H1 (cell line): ENCODE measurements at regions not wholly inside any gene's neighbourhood (a gene's known extent, or its start where the extent isn't known, plus 50 kb on each side); places are given as distances from the start of the nearest gene placed in this dataset.

Experiments
- CTCF ChIA-PET: fragments of 300-600 bp; sonication (Branson Sonifier 250); formaldehyde crosslinking; loops from one replicate; lab custom pipeline; 2021; ENCODE audit not compliant: partially characterized antibody; lab: Charles Lee
- POLR2A ChIA-PET: fragments of 300-600 bp; sonication (Branson Sonifier 250); formaldehyde crosslinking; loops from one replicate; lab custom pipeline; 2021; ENCODE audit warnings: inconsistent platforms; ENCODE audit not compliant: partially characterized antibody; lab: Charles Lee
- DNase-seq, 2 experiments: peaks; one replicate each; pipeline versions ENCODE4 v3.0.0 to v3.0.0-alpha.2; 2010 to 2022; ENCODE audit warnings: low spot score in 2 of 2, low read depth in 1 of 2, mixed read lengths in 1 of 2
- FAIRE-seq: peaks from 2 replicates; lab custom pipeline; 2011; peaks lifted over from hg19 to GRCh38; lab: Jason Lieb, UNC
- H2AFZ ChIP-seq: 2 replicates; pipeline ENCODE4 v1.8.1; 2012; ENCODE audit warnings: low read length, inconsistent platforms
- H2AK5ac ChIP-seq: 2 replicates; pipeline ENCODE4 v1.6.1; 2013; ENCODE audit warnings: low read depth, low read length
- H2BK120ac ChIP-seq: replicated peaks from 2 replicates; pipeline ENCODE3; 2013; ENCODE audit warnings: low read depth, low read length, inconsistent platforms
- H2BK12ac ChIP-seq: 2 replicates; pipeline ENCODE4 v1.6.1; 2013; ENCODE audit warnings: low read depth, low read length
- H2BK15ac ChIP-seq: 2 replicates; pipeline ENCODE4 v1.6.1; 2013; ENCODE audit warnings: low read length
- H2BK20ac ChIP-seq: 2 replicates; pipeline ENCODE4 v1.6.1; 2013; ENCODE audit warnings: low read length
- H2BK5ac ChIP-seq: 2 replicates; pipeline ENCODE4 v1.6.1; 2013; ENCODE audit warnings: low read depth, low read length
- H3K14ac ChIP-seq: 2 replicates; pipeline ENCODE4 v1.6.1; 2013; ENCODE audit warnings: inconsistent platforms; ENCODE audit not compliant: insufficient read length
- H3K18ac ChIP-seq: 2 replicates; pipeline ENCODE4 v1.6.1; 2013; ENCODE audit warnings: low read length; ENCODE audit errors: extremely low read depth
- H3K23ac ChIP-seq: 2 replicates; pipeline ENCODE4 v1.6.1; 2013; ENCODE audit warnings: inconsistent platforms; ENCODE audit not compliant: insufficient read length
- H3K23me2 ChIP-seq: 2 replicates; pipeline ENCODE4 v1.6.1; 2013; ENCODE audit warnings: low read depth, low read length
- H3K27ac ChIP-seq: 2 replicates; pipeline ENCODE4 v1.6.1; 2011; ENCODE audit warnings: low read depth, low read length, inconsistent platforms
- H3K27me3 ChIP-seq, 4 experiments: replicated peaks in 1 of 4; 1 replicate in 1 of 4; 2 replicates in 3 of 4; pipeline versions ENCODE4 v1.6.1 to v1.8.1; 2011 to 2013; ENCODE audit warnings: low read length in 3 of 4, mild to moderate bottlenecking in 3 of 4, inconsistent platforms in 2 of 4, mixed read lengths in 2 of 4, moderate library complexity in 1 of 4; ENCODE audit not compliant: control insufficient read depth in 3 of 4, insufficient read depth in 3 of 4; ENCODE audit errors: extremely low read depth in 1 of 4
- H3K36me3 ChIP-seq, 4 experiments: 2 replicates each; pipeline versions ENCODE4 v1.6.1 to v1.8.1; 2011 to 2013; ENCODE audit warnings: mild to moderate bottlenecking in 4 of 4, low read length in 3 of 4, moderate library complexity in 2 of 4, control low read depth in 1 of 4, inconsistent platforms in 1 of 4; ENCODE audit not compliant: insufficient read depth in 4 of 4, control insufficient read depth in 2 of 4
- H3K4ac ChIP-seq: replicated peaks from 2 replicates; pipeline ENCODE3; 2013; ENCODE audit warnings: low read length, low read depth, mixed read lengths, inconsistent platforms; ENCODE audit not compliant: insufficient read length
- H3K4me1 ChIP-seq, 4 experiments: replicated peaks in 1 of 4; 1 replicate in 1 of 4; 2 replicates in 3 of 4; pipeline versions ENCODE4 v1.6.1 to v1.8.1; 2011 to 2013; ENCODE audit warnings: low read length in 3 of 4, inconsistent platforms in 2 of 4, mixed read lengths in 1 of 4; ENCODE audit not compliant: insufficient read depth in 4 of 4, control insufficient read depth in 3 of 4
- H3K4me2 ChIP-seq, 2 experiments: 2 replicates each; pipeline versions ENCODE4 v1.6.1 to v1.8.1; 2011 to 2013; ENCODE audit warnings: low read depth in 2 of 2, low read length in 2 of 2, control low read depth in 1 of 2, inconsistent platforms in 1 of 2, mild to moderate bottlenecking in 1 of 2; ENCODE audit not compliant: insufficient read depth in 1 of 2
- H3K4me3 ChIP-seq, 4 experiments: fragments of 200-600, 300-600 bp in 1 of 4; sonication (generic), shearing (Covaris generic), sonication (Bioruptor Twin) in 1 of 4; 2 replicates each; pipeline versions ENCODE4 v1.5.1 to v1.8.1; 2011 to 2016; ENCODE audit warnings: low read length in 4 of 4, low read depth in 3 of 4, control low read depth in 2 of 4, inconsistent platforms in 2 of 4, mild to moderate bottlenecking in 2 of 4, mixed read lengths in 1 of 4, moderate library complexity in 1 of 4; ENCODE audit not compliant: insufficient read depth in 2 of 4; ENCODE audit errors: extremely low read depth in 1 of 4
- H3K56ac ChIP-seq: replicated peaks from 2 replicates; pipeline ENCODE3; 2013; ENCODE audit warnings: low read depth, mild to moderate bottlenecking, mixed read lengths, low read length, inconsistent platforms; ENCODE audit not compliant: insufficient read length
- H3K79me1 ChIP-seq: 2 replicates; pipeline ENCODE4 v1.6.1; 2013; ENCODE audit warnings: low read depth, low read length, control low read depth
- H3K79me2 ChIP-seq, 2 experiments: 2 replicates each; pipeline versions ENCODE4 v1.6.1 to v1.8.1; 2012 to 2013; ENCODE audit warnings: low read length in 2 of 2, mild to moderate bottlenecking in 2 of 2, inconsistent platforms in 1 of 2; ENCODE audit not compliant: insufficient read depth in 2 of 2, control insufficient read depth in 1 of 2
- H3K9ac ChIP-seq, 4 experiments: replicated peaks in 1 of 4; 1 replicate in 1 of 4; 2 replicates in 3 of 4; pipeline versions ENCODE4 v1.6.1 to v1.8.1; 2011 to 2013; ENCODE audit warnings: low read depth in 3 of 4, low read length in 3 of 4, control low read depth in 2 of 4, mild to moderate bottlenecking in 2 of 4, moderate library complexity in 2 of 4, inconsistent platforms in 1 of 4; ENCODE audit errors: extremely low read depth in 1 of 4
- H3K9me3 ChIP-seq, 2 experiments: 2 replicates each; pipeline versions ENCODE4 v1.6.1 to v1.8.1; 2012 to 2013; ENCODE audit warnings: mild to moderate bottlenecking in 2 of 2, moderate library complexity in 2 of 2, control low read depth in 1 of 2, inconsistent platforms in 1 of 2, low read depth in 1 of 2, low read length in 1 of 2, mixed read lengths in 1 of 2; ENCODE audit not compliant: insufficient read depth in 2 of 2
- H4K20me1 ChIP-seq, 2 experiments: replicated peaks in 1 of 2; 2 replicates each; pipeline versions ENCODE3 to v1.8.1; 2011 to 2013; ENCODE audit warnings: inconsistent platforms in 2 of 2, low read length in 2 of 2, mild to moderate bottlenecking in 1 of 2; ENCODE audit not compliant: insufficient read depth in 2 of 2, control insufficient read depth in 1 of 2
- H4K5ac ChIP-seq: 2 replicates; pipeline ENCODE4 v1.6.1; 2013; ENCODE audit warnings: low read length, low read depth, mixed read lengths, inconsistent platforms; ENCODE audit not compliant: insufficient read length
- H4K8ac ChIP-seq: 2 replicates; pipeline ENCODE4 v1.8.0; 2013; ENCODE audit warnings: mild to moderate bottlenecking, moderate library complexity, low read length, inconsistent platforms; ENCODE audit not compliant: insufficient read depth; ENCODE audit errors: extremely low read depth
- H4K91ac ChIP-seq: replicated peaks from 2 replicates; pipeline ENCODE3; 2013; ENCODE audit warnings: low read length, mixed read lengths, inconsistent platforms; ENCODE audit not compliant: insufficient read length
- BACH1 ChIP-seq: IDR thresholded peaks from 2 replicates; pipeline ENCODE4 v1.6.1; 2012; ENCODE audit warnings: low read length, improper control_type of control experiment
- CBX8 ChIP-seq: fragments of 300-800, 300-1000 bp; sonication (generic); IDR thresholded peaks from 2 replicates; pipeline ENCODE4 v1.7.1; 2016; ENCODE audit warnings: low read depth, low read length, borderline replicate concordance
- EGR1 ChIP-seq: IDR thresholded peaks from 2 replicates; pipeline ENCODE4 v1.6.1; 2011; ENCODE audit warnings: low read depth, low read length, borderline replicate concordance
- EP300 ChIP-seq, 2 experiments: IDR thresholded peaks; 1 replicate in 1 of 2; 2 replicates in 1 of 2; pipeline ENCODE4 v1.6.1; 2011 to 2012; ENCODE audit warnings: low read depth in 2 of 2, low read length in 2 of 2, mild to moderate bottlenecking in 2 of 2, borderline replicate concordance in 1 of 2, inconsistent platforms in 1 of 2, moderate library complexity in 1 of 2
- FOSL1 ChIP-seq: IDR thresholded peaks from 2 replicates; pipeline ENCODE4 v1.6.1; 2011; ENCODE audit warnings: mild to moderate bottlenecking, low read depth, low read length, moderate library complexity; ENCODE audit not compliant: insufficient read depth
- KDM4A ChIP-seq: IDR thresholded peaks from one replicate; pipeline ENCODE4 v1.7.1; 2012; ENCODE audit warnings: low read depth, mild to moderate bottlenecking, moderate library complexity, low read length, inconsistent platforms; ENCODE audit not compliant: severe bottlenecking
- POLR2AphosphoS5 ChIP-seq: IDR thresholded peaks from 2 replicates; pipeline ENCODE4 v1.6.1; 2011; ENCODE audit warnings: low read depth, low read length
- YY1 ChIP-seq: IDR thresholded peaks from 2 replicates; pipeline ENCODE4 v1.6.1; 2011; ENCODE audit warnings: low read depth, mild to moderate bottlenecking, low read length
- ZNF274 ChIP-seq: IDR thresholded peaks from 2 replicates; pipeline ENCODE4 v1.7.0; 2012; ENCODE audit warnings: low read length, borderline replicate concordance; ENCODE audit errors: extremely low read depth
- WGBS, 2 experiments: shearing (Covaris generic) in 1 of 2; methylation state at CpG; one replicate each; pipeline versions ENCODE4 v1.1.6 to v1.1.7; 2013 to 2015; ENCODE audit warnings: low lambda C conversion rate in 2 of 2, mixed read lengths in 2 of 2, inconsistent platforms in 1 of 2, low coverage in 1 of 2, missing lambda C conversion rate in 1 of 2; ENCODE audit not compliant: insufficient replicate concordance in 2 of 2, insufficient coverage in 1 of 2, insufficient read length in 1 of 2; ENCODE audit errors: extremely low coverage in 1 of 2, missing lambda C conversion rate in 1 of 2; 5-methylcytosine and 5-hydroxymethylcytosine counted together
- TF ChIP-seq, protein P1 (sequence below): IDR thresholded peaks from 2 replicates; pipeline ENCODE4 v1.6.1; 2012; ENCODE audit warnings: inconsistent platforms

- no peak overlapping the region for H3K27ac ChIP-seq
- H2BK120ac ChIP-seq = no peak overlapping the region
- H3K56ac ChIP-seq = no peak overlapping the region
- no peak overlapping the region for H4K91ac ChIP-seq
- H3K4ac ChIP-seq = no peak overlapping the region
- no peak overlapping the region for H3K14ac ChIP-seq
- H4K5ac ChIP-seq = no peak overlapping the region
- no peaks in the 10 kb centered on the region for H3K4me1 ChIP-seq
- FAIRE-seq (no peak), DNase-seq (no peak)
- no peak overlapping the region for H2BK20ac ChIP-seq
- no peaks in the 10 kb centered on the region for H4K20me1 ChIP-seq
- H3K79me1 ChIP-seq = no peaks in the 10 kb centered on the region
- no peak overlapping the region for H2BK5ac ChIP-seq
- 97% methylated on average over 8 of the region's 8 CpGs; no CpG with 5 or more reads in 1 of the 2 experiments for WGBS, 2 experiments
- no peak overlapping the region for H2AK5ac ChIP-seq
- no peak overlapping the region for H2BK15ac ChIP-seq
- no peak overlapping the region for H4K8ac ChIP-seq
- ChIA-PET CTCF (interaction anchor here (0.6 to 1.4 kb wide), 2 partner anchors 24 to 1885 kb away, joined by 3 to 4 read pairs; no protein-coding TSS in a partner anchor), POLR2A (no interaction called here)
- H2BK12ac ChIP-seq = no peak overlapping the region
- no peaks in the 10 kb centered on the region for H3K23me2 ChIP-seq
- H3K4me3 ChIP-seq = no peak overlapping the region
- no peak overlapping the region for H3K9ac ChIP-seq
- H2AFZ ChIP-seq = no peak overlapping the region
- no peak overlapping the region for H3K4me2 ChIP-seq
- no peak overlapping the region for H3K23ac ChIP-seq
- H3K36me3 ChIP-seq = no peaks in the 10 kb centered on the region
- no peak overlapping the region for H3K18ac ChIP-seq
- no peaks in the 10 kb centered on the region for H3K9me3 ChIP-seq
- H3K79me2 ChIP-seq = no peaks in the 10 kb centered on the region
- H3K27me3 ChIP-seq = no peaks in the 10 kb centered on the region
- TF ChIP-seq, protein P1, sequence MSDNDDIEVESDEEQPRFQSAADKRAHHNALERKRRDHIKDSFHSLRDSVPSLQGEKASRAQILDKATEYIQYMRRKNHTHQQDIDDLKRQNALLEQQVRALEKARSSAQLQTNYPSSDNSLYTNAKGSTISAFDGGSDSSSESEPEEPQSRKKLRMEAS = no peak
- TF ChIP-seq CBX8 (no peak), BACH1 (no peak), FOSL1 (no peak), POLR2AphosphoS5 (no peak), YY1 (no peak), KDM4A (no peak), EP300 (IDR thresholded peaks at IDR 0.05; ENCODE audit: borderline replicate concordance in 1 of 2, low read depth in 2 of 2, low read length in 2 of 2) (no peak), EGR1 (no peak), ZNF274 (no peak)
Measured at GRCh38 chr11:24131698-24132097, 365.2 kb upstream of the LUZP2 start.
